ENCODE measurements at regions not wholly inside any gene's neighbourhood (a gene's known extent, or its start where the extent isn't known, plus 50 kb on each side); places are given as distances from the start of the nearest gene placed in this dataset.

GRCh38 chr5:125489146-125489545 is 742.7 kb upstream of the ZNF608 start:
- TF ChIP-seq POLR2A (IDR thresholded peaks at IDR 0.05) (no peak), POLR2AphosphoS5 (IDR thresholded peaks at IDR 0.05) (no peak), EP300 (IDR thresholded peaks at IDR 0.05) (no peak), CTCF (IDR thresholded peaks at IDR 0.05) (no peak)
- WGBS = 74% methylated on average over 2 of the region's 2 CpGs
- Histone ChIP-seq H3K4me3 (no peak overlapping the region), H3K36me3 (no peaks in the 10 kb centered on the region), H3K9me3 (no peaks in the 10 kb centered on the region), H3K27me3 (no peaks in the 10 kb centered on the region), H3K27ac (no peak overlapping the region), H3K4me1 (peaks cover 33% of the 10 kb centered on the region)
- DNase-seq (ENCODE audit: low spot score in 2 of 2) = no peak

GRCh38 chr5:125491986-125492492 is 745.6 kb upstream of the ZNF608 start:
- Histone ChIP-seq H3K4me3 (no peak overlapping the region), H3K27ac (no peak overlapping the region), H3K27me3 (no peaks in the 10 kb centered on the region), H3K36me3 (no peaks in the 10 kb centered on the region), H3K4me1 (peaks cover 7% of the 10 kb centered on the region), H3K9me3 (no peaks in the 10 kb centered on the region)
- TF ChIP-seq POLR2AphosphoS5 (IDR thresholded peaks at IDR 0.05) = no peak
- WGBS = 60% methylated on average over 3 of the region's 3 CpGs
- DNase-seq (ENCODE audit: low spot score in 2 of 2) = no peak

GRCh38 chr5:125492977-125493376 is 746.5 kb upstream of the ZNF608 start:
- TF ChIP-seq EP300 (IDR thresholded peaks at IDR 0.05) (no peak), POLR2A (IDR thresholded peaks at IDR 0.05) (no peak), CTCF (IDR thresholded peaks at IDR 0.05) (no peak), POLR2AphosphoS5 (IDR thresholded peaks at IDR 0.05) (no peak)
- no peaks in the 10 kb centered on the region for H3K9me3 ChIP-seq
- no peak overlapping the region for H3K4me3 ChIP-seq
- no peaks in the 10 kb centered on the region for H3K36me3 ChIP-seq
- 61% methylated on average over 2 of the region's 2 CpGs for WGBS
- H3K4me1 ChIP-seq = peaks cover 3% of the 10 kb centered on the region
- H3K27ac ChIP-seq = no peak overlapping the region
- H3K27me3 ChIP-seq = no peaks in the 10 kb centered on the region
- DNase-seq (ENCODE audit: low spot score in 2 of 2) = no peak

- no peak overlapping the region for H3K27ac ChIP-seq
- no peaks in the 10 kb centered on the region for H3K27me3 ChIP-seq
- H3K4me1 ChIP-seq = peaks cover 3% of the 10 kb centered on the region
- H3K36me3 ChIP-seq = no peaks in the 10 kb centered on the region
- TF ChIP-seq CTCF (IDR thresholded peaks at IDR 0.05) (no peak), POLR2A (IDR thresholded peaks at IDR 0.05) (no peak), POLR2AphosphoS5 (IDR thresholded peaks at IDR 0.05) (no peak), EP300 (IDR thresholded peaks at IDR 0.05) (no peak)
- no peak overlapping the region for H3K4me3 ChIP-seq
- no peaks in the 10 kb centered on the region for H3K9me3 ChIP-seq
- DNase-seq (ENCODE audit: low spot score in 2 of 2) = no peak
Observed at GRCh38 chr5:125496393-125496792, 750.0 kb upstream of the ZNF608 start.

- Histone ChIP-seq H3K27ac (no peak overlapping the region), H3K27me3 (no peaks in the 10 kb centered on the region), H3K9me3 (no peaks in the 10 kb centered on the region), H3K36me3 (no peaks in the 10 kb centered on the region), H3K4me3 (no peak overlapping the region), H3K4me1 (no peaks in the 10 kb centered on the region)
- TF ChIP-seq POLR2AphosphoS5 (IDR thresholded peaks at IDR 0.05) (no peak), EP300 (IDR thresholded peaks at IDR 0.05) (no peak)
- DNase-seq (ENCODE audit: low spot score in 2 of 2) = no peak
- 64% methylated on average over 2 of the region's 2 CpGs for WGBS
Observed at GRCh38 chr5:125497651-125498050, 751.2 kb upstream of the ZNF608 start.

GRCh38 chr5:125499636-125500332 is 753.3 kb upstream of the ZNF608 start:
- H3K36me3 ChIP-seq = no peaks in the 10 kb centered on the region
- H3K9me3 ChIP-seq = no peaks in the 10 kb centered on the region
- TF ChIP-seq EP300 (IDR thresholded peaks at IDR 0.05) = no peak
- TF ChIP-seq CTCF (IDR thresholded peaks at IDR 0.05) = no peak
- no peak for TF ChIP-seq POLR2A (IDR thresholded peaks at IDR 0.05)
- no peak for TF ChIP-seq POLR2AphosphoS5 (IDR thresholded peaks at IDR 0.05)
- no peak overlapping the region for H3K4me3 ChIP-seq
- H3K27ac ChIP-seq = no peak overlapping the region
- H3K4me1 ChIP-seq = no peaks in the 10 kb centered on the region
- WGBS = 66% methylated on average over 2 of the region's 2 CpGs
- DNase-seq (ENCODE audit: low spot score in 2 of 2) = no peak
- no peaks in the 10 kb centered on the region for H3K27me3 ChIP-seq

Measured in suprapubic skin (tissue), 4 donors.